ENCODE measurements at regions not wholly inside any gene's neighbourhood (a gene's known extent, or its start where the extent isn't known, plus 50 kb on each side); places are given as distances from the start of the nearest gene placed in this dataset.

GRCh38 chr10:130806426-130806825, 505.1 kb downstream of the TCERG1L start:
- no peak overlapping the region for H3K4me3 Mint-ChIP-seq
- H3K9me3 Mint-ChIP-seq, result peaks cover 2% of the 10 kb centered on the region
- H3K27me3 Mint-ChIP-seq (ENCODE audit: low read depth), result no peaks in the 10 kb centered on the region
- H3K4me1 Mint-ChIP-seq (ENCODE audit: low read depth), result no peaks in the 10 kb centered on the region
- H3K27ac Mint-ChIP-seq, result no peak overlapping the region
- no peak for DNase-seq
- CTCF ChIA-PET, result no interaction called here
- no peaks in the 10 kb centered on the region for H3K36me3 Mint-ChIP-seq (ENCODE audit: low read depth)
- intact Hi-C loops (cut with micrococcal nuclease), result no loop called here

DNA sequence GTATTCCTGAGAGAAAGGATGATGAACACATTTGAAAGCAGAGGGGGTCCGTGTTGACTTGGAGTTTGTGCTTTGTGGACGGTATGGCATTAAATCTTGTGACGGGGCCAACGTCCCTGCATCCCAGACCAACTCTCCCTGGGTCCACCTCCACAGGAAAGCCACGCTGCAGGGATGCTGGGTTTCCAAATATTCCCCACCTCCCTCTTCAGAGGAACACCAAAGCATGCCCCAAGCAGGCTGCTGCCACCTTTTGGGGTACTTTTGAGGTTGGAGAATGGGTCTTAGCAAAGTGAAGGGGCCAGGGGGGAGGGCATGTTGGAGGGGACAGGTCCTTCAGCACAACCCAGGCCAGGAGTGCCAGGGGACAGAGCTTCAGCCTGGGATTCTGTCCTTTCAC, 504.4 kb downstream of the TCERG1L start:
- Mint-ChIP-seq H3K9me3 (peaks cover 2% of the 10 kb centered on the region), H3K36me3 (ENCODE audit: low read depth) (no peaks in the 10 kb centered on the region), H3K27ac (no peak overlapping the region), H3K4me3 (no peak overlapping the region), H3K4me1 (ENCODE audit: low read depth) (no peaks in the 10 kb centered on the region), H3K27me3 (ENCODE audit: low read depth) (no peaks in the 10 kb centered on the region)
- no peak for DNase-seq
- CTCF ChIA-PET, result no interaction called here
- intact Hi-C loops (cut with micrococcal nuclease), result no loop called here

GRCh38 chr10:130807721-130808120, 503.8 kb downstream of the TCERG1L start:
- no peaks in the 10 kb centered on the region for H3K27me3 Mint-ChIP-seq (ENCODE audit: low read depth)
- H3K27ac Mint-ChIP-seq, result no peak overlapping the region
- no peaks in the 10 kb centered on the region for H3K9me3 Mint-ChIP-seq
- CTCF ChIA-PET, result no interaction called here
- no peaks in the 10 kb centered on the region for H3K4me1 Mint-ChIP-seq (ENCODE audit: low read depth)
- intact Hi-C loops (cut with micrococcal nuclease), result no loop called here
- H3K4me3 Mint-ChIP-seq, result no peak overlapping the region
- no peaks in the 10 kb centered on the region for H3K36me3 Mint-ChIP-seq (ENCODE audit: low read depth)
- DNase-seq, result no peak

- DNase-seq, result no peak
- no peak overlapping the region for H3K4me3 Mint-ChIP-seq
- no peaks in the 10 kb centered on the region for H3K36me3 Mint-ChIP-seq (ENCODE audit: low read depth)
- H3K9me3 Mint-ChIP-seq, result no peaks in the 10 kb centered on the region
- no peaks in the 10 kb centered on the region for H3K4me1 Mint-ChIP-seq (ENCODE audit: low read depth)
- intact Hi-C loops (cut with micrococcal nuclease), result no loop called here
- CTCF ChIA-PET, result no interaction called here
- no peaks in the 10 kb centered on the region for H3K27me3 Mint-ChIP-seq (ENCODE audit: low read depth)
- H3K27ac Mint-ChIP-seq, result no peak overlapping the region
These were observed 503.3 kb downstream of the TCERG1L start for GRCh38 chr10:130808243-130808642.

DNA sequence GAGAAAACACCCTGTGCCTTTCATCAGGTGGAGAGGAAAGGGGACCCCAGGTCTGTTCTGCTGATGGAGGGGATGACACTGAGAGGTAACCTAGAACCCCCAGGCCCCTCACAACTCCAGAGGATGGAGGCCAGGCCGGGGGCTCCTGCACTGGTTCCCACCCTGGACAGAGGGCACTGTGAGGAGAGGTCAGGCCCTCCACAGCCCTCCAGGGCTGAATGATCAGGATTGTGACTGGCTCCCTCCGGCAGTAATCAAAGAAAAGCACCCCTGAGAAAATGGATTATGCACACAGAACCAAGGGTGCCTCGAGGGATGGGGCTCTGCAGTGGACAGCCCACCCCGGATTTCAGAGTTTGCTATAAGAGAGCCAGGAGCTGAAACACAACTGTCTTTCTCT, 502.8 kb downstream of the TCERG1L start:
- Mint-ChIP-seq H3K36me3 (ENCODE audit: low read depth) (no peaks in the 10 kb centered on the region), H3K4me1 (ENCODE audit: low read depth) (no peaks in the 10 kb centered on the region), H3K9me3 (no peaks in the 10 kb centered on the region), H3K27me3 (ENCODE audit: low read depth) (no peaks in the 10 kb centered on the region), H3K27ac (no peak overlapping the region), H3K4me3 (no peak overlapping the region)
- CTCF ChIA-PET, result no interaction called here
- DNase-seq, result no peak
- intact Hi-C loops (cut with micrococcal nuclease), result no loop called here

DNA sequence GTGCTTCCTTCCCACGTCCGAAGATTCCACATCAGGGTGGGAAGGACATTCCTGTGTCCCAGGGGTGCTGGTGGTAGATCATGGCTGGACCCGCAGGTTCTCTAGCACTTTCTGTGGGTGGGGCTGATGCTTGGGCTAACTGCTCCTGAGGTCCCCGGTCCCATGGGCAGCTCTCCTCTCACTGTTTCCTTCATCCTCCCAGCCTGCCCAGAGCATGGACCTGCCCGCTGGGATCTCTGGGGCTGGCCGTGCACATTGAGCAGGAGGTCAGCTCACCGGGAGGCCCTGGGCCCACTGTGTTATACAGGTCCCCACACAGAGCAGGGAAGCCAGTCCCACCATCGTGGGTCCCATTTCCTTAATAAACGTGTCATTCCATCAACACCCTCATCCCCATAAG, 502.3 kb downstream of the TCERG1L start:
- H3K4me3 Mint-ChIP-seq, result no peak overlapping the region
- H3K4me1 Mint-ChIP-seq (ENCODE audit: low read depth), result no peaks in the 10 kb centered on the region
- DNase-seq, result no peak
- H3K27ac Mint-ChIP-seq, result no peak overlapping the region
- H3K9me3 Mint-ChIP-seq, result no peaks in the 10 kb centered on the region
- no peaks in the 10 kb centered on the region for H3K36me3 Mint-ChIP-seq (ENCODE audit: low read depth)
- CTCF ChIA-PET, result no interaction called here
- intact Hi-C loops (cut with micrococcal nuclease), result no loop called here
- no peaks in the 10 kb centered on the region for H3K27me3 Mint-ChIP-seq (ENCODE audit: low read depth)

DNA sequence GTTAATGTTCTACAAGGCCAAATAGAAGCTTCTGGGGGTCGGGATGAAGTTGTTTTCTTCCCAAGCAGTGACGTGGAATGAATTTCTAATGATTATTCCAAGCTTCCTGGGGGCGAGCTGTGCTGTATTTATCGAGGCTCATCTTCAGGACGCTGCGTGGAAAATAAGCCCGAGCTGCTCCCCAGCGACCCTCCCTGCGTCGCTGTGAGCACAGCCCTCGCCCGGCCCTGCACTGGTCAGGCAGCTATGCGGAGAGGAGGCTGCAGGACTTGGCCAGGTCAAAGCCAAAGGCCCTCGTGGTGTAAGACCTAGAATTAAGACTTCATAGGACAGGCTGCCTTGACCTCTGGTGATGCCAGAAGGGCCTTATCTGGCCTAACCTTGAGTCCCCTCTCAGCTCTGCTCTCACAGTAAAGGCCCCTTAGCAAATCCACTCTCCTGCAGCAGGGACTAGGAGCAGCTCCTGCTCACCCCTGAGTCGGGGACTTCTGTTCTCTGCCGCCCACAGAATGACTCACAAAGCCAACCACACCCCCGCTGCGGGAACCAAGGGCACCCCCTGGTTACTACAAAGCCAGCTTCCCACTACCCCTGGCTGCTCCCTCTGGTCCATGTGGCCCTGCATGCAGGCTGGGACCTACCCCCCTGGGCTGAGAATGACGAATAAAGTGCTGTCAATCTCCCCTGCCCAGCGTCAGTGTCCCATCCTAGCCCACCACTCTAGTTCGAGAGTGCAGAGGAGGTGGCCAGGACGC, 501.6 kb downstream of the TCERG1L start:
- no peak for DNase-seq
- CTCF ChIA-PET, result no interaction called here
- Mint-ChIP-seq H3K36me3 (ENCODE audit: low read depth) (no peaks in the 10 kb centered on the region), H3K9me3 (no peaks in the 10 kb centered on the region), H3K4me1 (ENCODE audit: low read depth) (no peaks in the 10 kb centered on the region), H3K4me3 (no peak overlapping the region), H3K27ac (no peak overlapping the region), H3K27me3 (ENCODE audit: low read depth) (no peaks in the 10 kb centered on the region)
- intact Hi-C loops (cut with micrococcal nuclease), result no loop called here

GRCh38 chr10:130810856-130811255, 500.7 kb downstream of the TCERG1L start:
- no peak for DNase-seq
- H3K27me3 Mint-ChIP-seq (ENCODE audit: low read depth), result no peaks in the 10 kb centered on the region
- CTCF ChIA-PET, result no interaction called here
- H3K4me1 Mint-ChIP-seq (ENCODE audit: low read depth), result no peaks in the 10 kb centered on the region
- H3K27ac Mint-ChIP-seq, result no peak overlapping the region
- H3K9me3 Mint-ChIP-seq, result no peaks in the 10 kb centered on the region
- intact Hi-C loops (cut with micrococcal nuclease), result no loop called here
- H3K4me3 Mint-ChIP-seq, result no peak overlapping the region
- no peaks in the 10 kb centered on the region for H3K36me3 Mint-ChIP-seq (ENCODE audit: low read depth)

- intact Hi-C loops (cut with micrococcal nuclease), result no loop called here
- Mint-ChIP-seq H3K9me3 (no peaks in the 10 kb centered on the region), H3K27me3 (ENCODE audit: low read depth) (no peaks in the 10 kb centered on the region), H3K27ac (no peak overlapping the region), H3K36me3 (ENCODE audit: low read depth) (no peaks in the 10 kb centered on the region), H3K4me1 (ENCODE audit: low read depth) (no peaks in the 10 kb centered on the region), H3K4me3 (no peak overlapping the region)
- CTCF ChIA-PET, result no interaction called here
- no peak for DNase-seq
These were observed 499.0 kb downstream of the TCERG1L start for GRCh38 chr10:130812381-130813148.

DNA sequence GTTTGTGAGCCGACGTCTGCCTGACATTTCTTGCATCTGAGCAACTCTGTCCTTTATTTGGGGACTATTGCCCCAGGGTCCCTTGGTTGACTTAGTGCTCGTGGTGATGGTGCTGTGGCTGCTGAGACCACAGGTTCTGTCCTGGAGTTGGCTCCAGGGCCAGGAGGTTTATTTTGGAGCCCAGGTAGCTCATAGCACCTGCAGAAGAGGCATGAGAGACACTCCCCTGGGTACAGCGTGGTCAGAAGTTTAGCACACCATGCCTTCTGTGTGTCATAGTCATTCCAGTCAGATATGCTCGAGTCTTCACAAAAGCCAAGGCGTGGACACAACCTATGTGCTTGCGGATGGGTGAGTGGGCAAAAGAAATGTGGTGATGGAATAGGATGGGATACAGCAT, 496.9 kb downstream of the TCERG1L start:
- intact Hi-C loops (cut with micrococcal nuclease), result no loop called here
- CTCF ChIA-PET, result no interaction called here
- H3K4me1 Mint-ChIP-seq (ENCODE audit: low read depth), result no peaks in the 10 kb centered on the region
- peaks cover 7% of the 10 kb centered on the region for H3K9me3 Mint-ChIP-seq
- H3K4me3 Mint-ChIP-seq, result no peak overlapping the region
- H3K27ac Mint-ChIP-seq, result no peak overlapping the region
- no peak for DNase-seq
- no peaks in the 10 kb centered on the region for H3K36me3 Mint-ChIP-seq (ENCODE audit: low read depth)
- no peaks in the 10 kb centered on the region for H3K27me3 Mint-ChIP-seq (ENCODE audit: low read depth)

DNA sequence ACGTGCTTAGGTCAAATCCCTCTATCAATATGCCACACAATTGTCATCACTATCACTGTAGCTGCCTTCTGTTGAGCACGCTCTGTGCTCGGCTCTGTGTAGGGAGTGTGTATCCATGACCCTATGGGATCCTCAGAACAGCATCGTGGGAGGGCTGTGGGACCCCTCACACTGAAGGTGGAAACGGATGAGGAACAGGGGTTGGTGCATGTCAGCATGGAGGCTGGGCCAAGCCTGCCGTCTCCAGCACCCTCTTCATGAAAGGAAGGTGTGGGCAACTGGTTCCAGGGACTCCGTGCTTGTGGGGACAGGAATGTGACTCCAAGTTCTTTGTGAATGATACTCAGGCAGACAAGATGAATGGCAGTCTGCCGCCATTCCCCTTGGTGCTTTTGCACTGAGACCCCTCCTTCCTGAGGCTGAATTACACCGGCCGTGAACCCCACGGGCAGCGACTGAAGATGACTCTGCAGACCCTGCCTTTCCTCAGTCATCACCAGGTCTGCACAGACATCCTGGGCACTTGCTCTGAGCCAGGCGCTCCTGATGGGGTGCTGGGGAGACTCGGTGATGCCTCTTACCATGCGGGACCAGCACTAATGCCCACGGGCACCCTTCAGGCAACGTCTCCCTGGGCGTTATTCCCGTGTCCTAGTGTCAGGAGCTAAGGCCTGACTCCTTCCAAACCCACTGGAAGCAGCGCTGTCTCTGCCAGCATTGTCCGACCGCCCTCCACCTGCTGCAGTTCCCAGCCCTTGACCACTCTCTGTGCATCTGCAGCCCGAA, 495.2 kb downstream of the TCERG1L start:
- Mint-ChIP-seq H3K4me3 (no peak overlapping the region), H3K36me3 (ENCODE audit: low read depth) (no peaks in the 10 kb centered on the region), H3K27me3 (ENCODE audit: low read depth) (no peaks in the 10 kb centered on the region), H3K4me1 (ENCODE audit: low read depth) (no peaks in the 10 kb centered on the region), H3K27ac (no peak overlapping the region), H3K9me3 (peaks cover 7% of the 10 kb centered on the region)
- DNase-seq, result no peak
- CTCF ChIA-PET, result no interaction called here
- intact Hi-C loops (cut with micrococcal nuclease), result no loop called here

GRCh38 chr10:130817046-130817624, 494.4 kb downstream of the TCERG1L start:
- CTCF ChIA-PET, result no interaction called here
- Mint-ChIP-seq H3K4me1 (ENCODE audit: low read depth) (no peaks in the 10 kb centered on the region), H3K9me3 (peaks cover 7% of the 10 kb centered on the region), H3K27ac (no peak overlapping the region), H3K36me3 (ENCODE audit: low read depth) (no peaks in the 10 kb centered on the region), H3K27me3 (ENCODE audit: low read depth) (peaks cover 4% of the 10 kb centered on the region), H3K4me3 (no peak overlapping the region)
- no peak for DNase-seq
- intact Hi-C loops (cut with micrococcal nuclease), result no loop called here
